ENCODE measurements at regions not wholly inside any gene's neighbourhood (a gene's known extent, or its start where the extent isn't known, plus 50 kb on each side); places are given as distances from the start of the nearest gene placed in this dataset.

GRCh38 chr7:145655666-145656065 lies 460.9 kb upstream of the CNTNAP2 start:
- no peak for TF ChIP-seq CTCF (IDR thresholded peaks at IDR 0.05)
- TF ChIP-seq POLR2A (IDR thresholded peaks at IDR 0.05): no peak
